ENCODE measurements at regions not wholly inside any gene's neighbourhood (a gene's known extent, or its start where the extent isn't known, plus 50 kb on each side); places are given as distances from the start of the nearest gene placed in this dataset.

DNA sequence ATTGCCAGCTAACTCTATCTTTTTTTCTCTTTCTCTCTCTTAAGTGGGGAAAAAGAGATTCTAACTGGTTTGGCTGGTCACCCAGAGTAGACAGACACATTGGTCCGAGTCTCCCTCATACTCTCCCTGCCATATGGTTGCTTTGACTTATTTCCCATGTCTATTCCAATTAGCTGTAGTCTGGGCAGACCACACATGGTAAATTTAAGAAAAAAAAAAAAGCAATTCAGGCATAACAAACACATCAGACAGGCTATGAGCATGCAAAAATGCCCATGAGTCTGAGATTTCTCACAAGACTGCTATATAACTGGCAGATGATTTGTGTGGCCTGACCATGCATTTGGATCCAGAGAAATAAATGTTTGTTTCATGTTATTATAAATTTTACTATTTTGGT, 110.2 kb upstream of the FGF10 start:
- in situ Hi-C loops (cut with HindIII; ENCODE audit: low pct_unique_long_range_greater_than_20kb, low sequenced_read_pairs) (no loop called here), intact Hi-C loops (cut with micrococcal nuclease; ENCODE audit: unreplicated experiment) (no loop called here)
- POLR2A ChIA-PET = no interaction called here
- Histone ChIP-seq H3K4me3 (ENCODE audit: low read depth in 2 of 2, low read length in 2 of 2) (no peak overlapping the region), H3K4me1 (ENCODE audit: control insufficient read depth, insufficient read depth, low read length) (no peaks in the 10 kb centered on the region), H3K9me3 (ENCODE audit: control insufficient read depth, insufficient read depth, low read depth, low read length) (no peaks in the 10 kb centered on the region; the same call in 1 of the 2 replicates), H3K27me3 (ENCODE audit: control insufficient read depth, insufficient read depth, low read length) (no peaks in the 10 kb centered on the region), H3K27ac (ENCODE audit: low read length) (no peak overlapping the region), H3K36me3 (ENCODE audit: control insufficient read depth, insufficient read depth, low read length) (no peaks in the 10 kb centered on the region)
- ATAC-seq (no peak), DNase-seq (ENCODE audit: low read depth, low spot score) (no peak)
- TF ChIP-seq POLR2AphosphoS5 (IDR thresholded peaks at IDR 0.05; ENCODE audit: low read depth, low read length) (no peak), TCF7L2 (IDR thresholded peaks at IDR 0.05; ENCODE audit: low read depth, low read length) (no peak), SIN3A (IDR thresholded peaks at IDR 0.05; ENCODE audit: borderline replicate concordance, insufficient read depth, low read depth, low read length) (no peak)
- TF ChIP-seq, protein P1, sequence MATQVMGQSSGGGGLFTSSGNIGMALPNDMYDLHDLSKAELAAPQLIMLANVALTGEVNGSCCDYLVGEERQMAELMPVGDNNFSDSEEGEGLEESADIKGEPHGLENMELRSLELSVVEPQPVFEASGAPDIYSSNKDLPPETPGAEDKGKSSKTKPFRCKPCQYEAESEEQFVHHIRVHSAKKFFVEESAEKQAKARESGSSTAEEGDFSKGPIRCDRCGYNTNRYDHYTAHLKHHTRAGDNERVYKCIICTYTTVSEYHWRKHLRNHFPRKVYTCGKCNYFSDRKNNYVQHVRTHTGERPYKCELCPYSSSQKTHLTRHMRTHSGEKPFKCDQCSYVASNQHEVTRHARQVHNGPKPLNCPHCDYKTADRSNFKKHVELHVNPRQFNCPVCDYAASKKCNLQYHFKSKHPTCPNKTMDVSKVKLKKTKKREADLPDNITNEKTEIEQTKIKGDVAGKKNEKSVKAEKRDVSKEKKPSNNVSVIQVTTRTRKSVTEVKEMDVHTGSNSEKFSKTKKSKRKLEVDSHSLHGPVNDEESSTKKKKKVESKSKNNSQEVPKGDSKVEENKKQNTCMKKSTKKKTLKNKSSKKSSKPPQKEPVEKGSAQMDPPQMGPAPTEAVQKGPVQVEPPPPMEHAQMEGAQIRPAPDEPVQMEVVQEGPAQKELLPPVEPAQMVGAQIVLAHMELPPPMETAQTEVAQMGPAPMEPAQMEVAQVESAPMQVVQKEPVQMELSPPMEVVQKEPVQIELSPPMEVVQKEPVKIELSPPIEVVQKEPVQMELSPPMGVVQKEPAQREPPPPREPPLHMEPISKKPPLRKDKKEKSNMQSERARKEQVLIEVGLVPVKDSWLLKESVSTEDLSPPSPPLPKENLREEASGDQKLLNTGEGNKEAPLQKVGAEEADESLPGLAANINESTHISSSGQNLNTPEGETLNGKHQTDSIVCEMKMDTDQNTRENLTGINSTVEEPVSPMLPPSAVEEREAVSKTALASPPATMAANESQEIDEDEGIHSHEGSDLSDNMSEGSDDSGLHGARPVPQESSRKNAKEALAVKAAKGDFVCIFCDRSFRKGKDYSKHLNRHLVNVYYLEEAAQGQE (IDR thresholded peaks at IDR 0.05; ENCODE audit: insufficient read depth in 1 of 2, low read depth in 2 of 2, low read length in 1 of 2) = no peak
- TF ChIP-seq, protein P2, sequence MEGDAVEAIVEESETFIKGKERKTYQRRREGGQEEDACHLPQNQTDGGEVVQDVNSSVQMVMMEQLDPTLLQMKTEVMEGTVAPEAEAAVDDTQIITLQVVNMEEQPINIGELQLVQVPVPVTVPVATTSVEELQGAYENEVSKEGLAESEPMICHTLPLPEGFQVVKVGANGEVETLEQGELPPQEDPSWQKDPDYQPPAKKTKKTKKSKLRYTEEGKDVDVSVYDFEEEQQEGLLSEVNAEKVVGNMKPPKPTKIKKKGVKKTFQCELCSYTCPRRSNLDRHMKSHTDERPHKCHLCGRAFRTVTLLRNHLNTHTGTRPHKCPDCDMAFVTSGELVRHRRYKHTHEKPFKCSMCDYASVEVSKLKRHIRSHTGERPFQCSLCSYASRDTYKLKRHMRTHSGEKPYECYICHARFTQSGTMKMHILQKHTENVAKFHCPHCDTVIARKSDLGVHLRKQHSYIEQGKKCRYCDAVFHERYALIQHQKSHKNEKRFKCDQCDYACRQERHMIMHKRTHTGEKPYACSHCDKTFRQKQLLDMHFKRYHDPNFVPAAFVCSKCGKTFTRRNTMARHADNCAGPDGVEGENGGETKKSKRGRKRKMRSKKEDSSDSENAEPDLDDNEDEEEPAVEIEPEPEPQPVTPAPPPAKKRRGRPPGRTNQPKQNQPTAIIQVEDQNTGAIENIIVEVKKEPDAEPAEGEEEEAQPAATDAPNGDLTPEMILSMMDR (IDR thresholded peaks at IDR 0.05) = no peak
- BruUV-seq (replicated peaks) = no TSS peak
- CTCF ChIA-PET = no interaction called here

DNA sequence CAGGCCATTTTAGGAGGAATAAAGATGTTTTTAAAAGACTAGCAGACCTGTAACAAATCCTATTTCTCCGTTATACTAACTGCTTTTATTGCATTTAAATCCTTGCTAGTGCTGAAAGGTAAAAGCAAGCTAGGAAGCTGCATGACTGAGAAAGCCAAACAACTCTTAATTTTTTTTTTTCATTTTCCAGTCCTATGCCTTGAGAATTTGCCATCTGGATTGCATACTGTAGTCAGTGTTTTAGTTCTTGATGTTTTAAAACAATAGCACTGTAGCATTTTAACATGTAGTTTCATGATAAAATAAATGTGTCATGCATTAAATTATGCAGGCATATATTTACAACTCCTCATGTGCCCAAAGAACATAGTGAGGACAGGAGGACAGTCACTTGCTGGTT, 108.4 kb upstream of the FGF10 start:
- POLR2A ChIA-PET = no interaction called here
- H3K27ac ChIP-seq (ENCODE audit: low read length) = no peak overlapping the region
- H3K9me3 ChIP-seq (ENCODE audit: control insufficient read depth, insufficient read depth, low read depth, low read length) = no peaks in the 10 kb centered on the region; the same call in 1 of the 2 replicates
- no peaks in the 10 kb centered on the region for H3K36me3 ChIP-seq (ENCODE audit: control insufficient read depth, insufficient read depth, low read length)
- in situ Hi-C loops (cut with HindIII; ENCODE audit: low pct_unique_long_range_greater_than_20kb, low sequenced_read_pairs) (no loop called here), intact Hi-C loops (cut with micrococcal nuclease; ENCODE audit: unreplicated experiment) (no loop called here)
- TF ChIP-seq, protein P1 (IDR thresholded peaks at IDR 0.05; ENCODE audit: insufficient read depth in 1 of 2, low read depth in 2 of 2, low read length in 1 of 2) = no peak
- TF ChIP-seq SIN3A (IDR thresholded peaks at IDR 0.05; ENCODE audit: borderline replicate concordance, insufficient read depth, low read depth, low read length) (no peak), POLR2AphosphoS5 (IDR thresholded peaks at IDR 0.05; ENCODE audit: low read depth, low read length) (no peak), TCF7L2 (IDR thresholded peaks at IDR 0.05; ENCODE audit: low read depth, low read length) (no peak)
- TF ChIP-seq, protein P2 (IDR thresholded peaks at IDR 0.05) = no peak
- DNase-seq (ENCODE audit: low read depth, low spot score) (no peak), ATAC-seq (no peak)
- H3K4me3 ChIP-seq (ENCODE audit: low read depth in 2 of 2, low read length in 2 of 2) = no peak overlapping the region
- CTCF ChIA-PET = no interaction called here
- no TSS peak for BruUV-seq (replicated peaks)
- H3K27me3 ChIP-seq (ENCODE audit: control insufficient read depth, insufficient read depth, low read length) = no peaks in the 10 kb centered on the region
- H3K4me1 ChIP-seq (ENCODE audit: control insufficient read depth, insufficient read depth, low read length) = no peaks in the 10 kb centered on the region
